ENCODE measurements at regions not wholly inside any gene's neighbourhood (a gene's known extent, or its start where the extent isn't known, plus 50 kb on each side); places are given as distances from the start of the nearest gene placed in this dataset.
"Not testable (repeated sequence)": the region's sequence is repeated elsewhere in the genome, so short reads cannot be mapped to it uniquely, and the experiment has no call there.

DNA sequence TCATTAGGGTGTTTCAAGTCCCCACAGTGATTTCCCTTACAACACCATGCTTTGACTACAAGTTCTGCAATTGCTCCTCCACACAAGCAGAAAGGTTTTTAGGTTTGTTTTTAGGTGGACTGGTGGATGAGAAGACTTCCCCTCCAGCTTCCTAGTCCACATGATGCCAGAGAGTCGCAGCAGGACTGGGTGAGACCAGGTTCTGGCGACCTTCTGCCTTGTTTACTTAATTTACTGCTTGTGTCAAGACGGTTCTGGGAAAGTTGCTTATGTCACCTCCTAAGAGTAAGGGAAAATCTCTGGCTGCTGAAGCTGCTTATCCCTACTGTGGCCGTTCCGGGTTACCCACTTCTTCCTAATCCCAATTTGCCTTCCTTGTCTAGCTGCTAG lies 76.4 kb downstream of the GLUL start:
- TF ChIP-seq, protein P1, sequence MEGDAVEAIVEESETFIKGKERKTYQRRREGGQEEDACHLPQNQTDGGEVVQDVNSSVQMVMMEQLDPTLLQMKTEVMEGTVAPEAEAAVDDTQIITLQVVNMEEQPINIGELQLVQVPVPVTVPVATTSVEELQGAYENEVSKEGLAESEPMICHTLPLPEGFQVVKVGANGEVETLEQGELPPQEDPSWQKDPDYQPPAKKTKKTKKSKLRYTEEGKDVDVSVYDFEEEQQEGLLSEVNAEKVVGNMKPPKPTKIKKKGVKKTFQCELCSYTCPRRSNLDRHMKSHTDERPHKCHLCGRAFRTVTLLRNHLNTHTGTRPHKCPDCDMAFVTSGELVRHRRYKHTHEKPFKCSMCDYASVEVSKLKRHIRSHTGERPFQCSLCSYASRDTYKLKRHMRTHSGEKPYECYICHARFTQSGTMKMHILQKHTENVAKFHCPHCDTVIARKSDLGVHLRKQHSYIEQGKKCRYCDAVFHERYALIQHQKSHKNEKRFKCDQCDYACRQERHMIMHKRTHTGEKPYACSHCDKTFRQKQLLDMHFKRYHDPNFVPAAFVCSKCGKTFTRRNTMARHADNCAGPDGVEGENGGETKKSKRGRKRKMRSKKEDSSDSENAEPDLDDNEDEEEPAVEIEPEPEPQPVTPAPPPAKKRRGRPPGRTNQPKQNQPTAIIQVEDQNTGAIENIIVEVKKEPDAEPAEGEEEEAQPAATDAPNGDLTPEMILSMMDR (IDR thresholded peaks at IDR 0.05; ENCODE audit: borderline replicate concordance, insufficient read depth, low read depth, low read length): no peak
- H3K4me3 ChIP-seq (ENCODE audit: low read depth, low read length): no peak overlapping the region

DNA sequence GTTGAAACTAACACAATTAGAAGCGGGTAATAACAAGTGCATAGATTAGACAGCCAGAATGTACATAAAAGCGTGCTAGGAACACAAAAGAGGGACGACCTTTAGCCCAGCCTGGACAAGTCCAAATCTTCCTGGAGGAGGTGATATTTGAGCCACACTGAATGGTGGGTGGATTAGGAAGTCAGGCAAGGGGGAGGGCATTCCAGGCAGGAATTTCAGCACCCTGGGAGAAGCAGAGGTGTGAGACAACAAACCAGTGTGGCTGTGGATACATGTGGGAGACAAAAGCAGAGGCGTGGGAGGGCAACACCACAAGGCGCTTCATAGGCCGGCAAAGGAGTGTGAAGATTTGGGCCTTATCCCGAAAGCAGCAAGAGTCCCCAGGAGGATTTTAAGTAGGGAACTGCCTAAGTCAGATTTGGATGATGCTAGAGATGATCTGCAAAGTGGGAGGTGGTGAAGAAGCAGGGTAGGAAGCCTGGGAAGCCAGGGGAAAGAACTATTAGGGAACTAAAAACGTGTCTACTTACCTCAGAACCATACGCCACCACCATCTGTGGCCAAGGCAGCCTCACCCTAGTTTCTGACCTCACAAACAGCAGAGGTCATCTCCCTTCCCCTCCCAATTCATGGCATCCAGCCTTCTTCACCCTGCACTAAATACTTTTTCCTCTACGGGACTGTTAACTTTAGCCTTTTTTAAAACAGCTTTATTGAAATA lies 81.8 kb downstream of the GLUL start:
- TF ChIP-seq, protein P1 (IDR thresholded peaks at IDR 0.05; ENCODE audit: borderline replicate concordance, insufficient read depth, low read depth, low read length): no peak
- no peak overlapping the region for H3K4me3 ChIP-seq (ENCODE audit: low read depth, low read length)

DNA sequence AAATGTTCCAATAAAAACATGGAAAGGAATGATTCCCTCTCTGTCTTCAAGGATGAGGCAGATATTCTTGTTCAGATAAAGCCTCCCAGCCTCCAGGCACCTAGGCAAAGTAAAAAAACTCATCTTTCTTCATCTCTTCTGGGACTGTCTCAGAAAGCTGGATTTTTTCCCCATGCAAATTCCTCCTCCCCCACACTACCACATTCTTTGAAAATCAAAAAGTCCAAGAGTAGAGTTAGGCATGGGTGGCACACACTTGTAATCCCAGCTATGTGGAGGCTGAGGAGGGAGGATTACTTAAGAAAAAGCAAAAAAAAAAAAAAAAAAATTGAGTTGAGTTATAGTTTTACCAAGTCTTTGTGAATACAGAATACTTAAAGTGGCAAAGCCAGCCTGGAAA lies 82.8 kb downstream of the GLUL start:
- TF ChIP-seq, protein P1 (IDR thresholded peaks at IDR 0.05; ENCODE audit: borderline replicate concordance, insufficient read depth, low read depth, low read length): no peak
- no peak overlapping the region for H3K4me3 ChIP-seq (ENCODE audit: low read depth, low read length)

DNA sequence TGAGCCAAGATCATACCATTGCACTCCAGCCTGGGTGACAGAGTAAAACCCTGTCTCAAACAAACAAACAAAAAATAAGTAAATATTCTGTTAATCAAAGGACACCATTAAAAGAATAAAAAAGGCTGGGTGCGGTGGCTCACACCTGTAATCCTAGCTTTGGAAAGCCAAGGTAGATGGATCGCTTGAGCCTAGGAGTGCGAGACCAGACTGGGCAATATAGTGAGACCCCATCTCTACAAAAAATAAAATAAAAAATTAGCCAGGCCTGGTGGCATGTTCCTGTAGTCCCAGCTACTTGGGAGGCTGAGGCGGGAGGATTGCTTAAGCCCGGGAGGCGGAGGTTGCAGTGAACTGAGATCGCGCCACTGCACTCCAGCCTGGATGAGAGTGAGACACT lies 84.1 kb downstream of the GLUL start:
- not testable (repeated sequence) for H3K4me3 ChIP-seq (ENCODE audit: low read depth, low read length)

DNA sequence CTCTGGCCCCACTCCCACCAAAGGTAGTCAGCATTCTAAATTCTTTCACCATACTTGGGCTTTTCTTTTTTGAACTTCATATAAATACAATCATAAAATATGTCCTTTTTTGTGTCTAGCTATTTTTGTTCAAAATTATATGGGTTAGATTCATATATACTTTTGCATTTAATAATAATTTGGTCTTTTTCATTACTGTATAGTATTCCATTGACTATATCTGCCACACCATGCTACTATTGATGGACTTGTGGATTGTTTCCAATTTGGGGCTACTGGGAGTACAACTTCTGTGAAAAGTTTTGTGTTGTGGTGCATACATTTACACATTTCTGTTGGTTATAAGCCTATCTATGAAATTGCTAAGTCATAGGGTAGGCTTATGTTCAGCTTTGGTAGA lies 85.7 kb downstream of the GLUL start:
- no peak overlapping the region for H3K4me3 ChIP-seq (ENCODE audit: low read depth, low read length)
- TF ChIP-seq, protein P1 (IDR thresholded peaks at IDR 0.05; ENCODE audit: borderline replicate concordance, insufficient read depth, low read depth, low read length): no peak

DNA sequence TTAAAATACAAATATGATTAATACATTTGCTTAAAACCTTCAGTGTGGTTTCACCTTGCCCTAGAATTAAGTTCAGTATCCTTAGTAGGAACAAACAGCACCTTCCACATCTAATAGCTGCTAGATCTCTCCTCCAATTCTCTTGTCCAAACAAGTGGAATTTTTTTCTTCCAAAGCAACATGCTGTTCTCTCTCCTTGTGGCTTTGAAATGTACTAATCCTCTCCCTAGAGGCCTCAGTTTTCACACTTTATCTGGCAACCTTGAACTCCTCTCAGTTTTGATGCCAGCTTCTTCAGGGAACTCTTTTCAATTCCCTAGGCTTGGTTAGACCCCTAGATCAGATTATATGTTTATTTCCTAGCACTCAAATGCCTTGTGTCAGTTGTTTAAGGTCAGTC lies 87.0 kb downstream of the GLUL start:
- TF ChIP-seq, protein P1 (IDR thresholded peaks at IDR 0.05; ENCODE audit: borderline replicate concordance, insufficient read depth, low read depth, low read length): no peak

DNA sequence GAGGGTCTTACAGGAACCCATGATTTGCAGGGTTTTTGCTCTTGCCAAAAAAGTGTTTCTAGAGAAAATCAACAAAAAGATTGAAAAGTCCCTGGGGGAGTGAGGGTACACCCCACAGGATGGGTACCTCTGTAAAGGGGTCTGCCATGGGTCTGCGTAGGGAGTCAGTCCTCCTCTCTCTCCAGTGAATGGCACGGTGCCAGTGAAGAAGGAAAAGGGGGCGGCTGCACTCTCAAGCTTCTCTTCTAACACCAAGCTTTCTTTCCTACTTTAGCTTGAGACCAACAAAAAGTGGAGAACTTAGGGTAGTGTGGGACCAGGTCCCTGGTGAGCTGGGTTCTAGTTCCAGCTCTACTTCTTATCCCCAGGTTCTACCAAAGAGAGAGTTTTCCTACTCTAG lies 87.4 kb downstream of the GLUL start:
- no peak overlapping the region for H3K4me3 ChIP-seq (ENCODE audit: low read depth, low read length)
- TF ChIP-seq, protein P1 (IDR thresholded peaks at IDR 0.05; ENCODE audit: borderline replicate concordance, insufficient read depth, low read depth, low read length): no peak

More for the DNA sequence above, 87.0 kb downstream of the GLUL start:
- H3K4me3 ChIP-seq (ENCODE audit: low read depth, low read length): no peak overlapping the region

All from GM12875 (cell line).